ENCODE measurements at regions not wholly inside any gene's neighbourhood (a gene's known extent, or its start where the extent isn't known, plus 50 kb on each side); places are given as distances from the start of the nearest gene placed in this dataset.
"Not testable (repeated sequence)": the region's sequence is repeated elsewhere in the genome, so short reads cannot be mapped to it uniquely, and the experiment has no call there.

DNA sequence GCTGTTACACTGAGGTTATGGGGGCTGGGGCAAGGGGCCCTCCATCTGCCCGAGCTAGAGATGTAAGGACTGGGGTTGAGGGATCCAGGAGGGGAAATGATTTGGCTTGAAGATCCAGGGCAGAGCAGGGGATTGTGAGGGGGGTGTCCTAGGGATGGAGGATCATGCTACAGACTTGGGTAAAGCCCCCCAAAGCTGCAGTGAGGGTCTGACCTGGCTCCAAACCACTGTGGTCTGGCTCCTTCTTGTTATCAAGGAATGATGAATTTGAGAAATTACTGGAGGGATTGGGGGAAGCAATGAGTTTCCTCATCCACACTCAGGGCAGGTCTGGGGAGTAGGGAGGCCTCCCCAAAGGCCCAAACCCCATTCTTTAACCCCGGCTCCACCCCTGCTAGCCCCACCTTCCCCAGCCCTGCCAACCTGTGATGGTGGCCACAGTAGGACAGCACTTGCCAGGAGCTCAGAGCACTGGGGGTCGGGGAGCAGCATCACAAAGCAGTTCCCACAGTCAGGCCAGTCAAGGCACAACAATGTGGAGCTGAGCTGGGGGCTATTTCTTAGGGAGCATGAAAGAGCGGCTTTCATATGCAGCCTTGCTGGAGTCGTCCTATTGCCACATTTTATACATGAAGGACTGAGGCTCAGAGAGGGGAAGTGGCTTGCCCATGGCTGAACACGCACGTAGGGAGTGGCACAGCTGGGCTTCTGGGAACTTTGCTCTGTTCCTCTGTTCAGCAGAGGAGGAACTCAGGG is 165.5 kb downstream of the EFNB1 start:
- no peak for DNase-seq

DNA sequence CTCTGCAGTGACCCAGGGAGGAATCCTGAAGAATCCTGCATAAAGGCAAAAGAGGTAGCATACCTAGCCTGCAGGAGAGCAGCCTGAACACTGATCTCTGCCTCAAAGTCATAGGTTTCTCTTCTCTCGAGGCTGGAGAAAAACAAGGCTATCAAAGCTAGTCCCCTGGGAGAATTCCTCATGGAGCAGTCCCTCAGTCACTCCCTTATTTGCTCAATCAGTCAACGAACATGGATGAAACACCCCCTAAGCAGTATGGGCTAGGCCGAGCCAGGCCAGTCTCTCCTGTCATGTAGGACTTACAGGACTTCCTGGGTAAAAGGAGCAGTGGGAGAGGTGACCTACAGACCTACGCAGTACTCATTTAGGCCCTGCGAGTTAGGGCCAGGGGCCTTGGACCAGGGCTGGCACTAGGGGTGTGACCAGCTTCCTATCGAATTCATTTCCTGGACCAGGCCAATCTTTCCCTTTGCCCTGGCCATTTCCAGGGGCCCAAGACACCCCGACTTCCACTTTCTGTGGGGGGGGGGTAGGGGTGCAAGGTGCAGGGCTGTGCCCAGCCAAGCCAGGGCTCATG is 164.1 kb downstream of the EFNB1 start:
- DNase-seq, result no peak

DNA sequence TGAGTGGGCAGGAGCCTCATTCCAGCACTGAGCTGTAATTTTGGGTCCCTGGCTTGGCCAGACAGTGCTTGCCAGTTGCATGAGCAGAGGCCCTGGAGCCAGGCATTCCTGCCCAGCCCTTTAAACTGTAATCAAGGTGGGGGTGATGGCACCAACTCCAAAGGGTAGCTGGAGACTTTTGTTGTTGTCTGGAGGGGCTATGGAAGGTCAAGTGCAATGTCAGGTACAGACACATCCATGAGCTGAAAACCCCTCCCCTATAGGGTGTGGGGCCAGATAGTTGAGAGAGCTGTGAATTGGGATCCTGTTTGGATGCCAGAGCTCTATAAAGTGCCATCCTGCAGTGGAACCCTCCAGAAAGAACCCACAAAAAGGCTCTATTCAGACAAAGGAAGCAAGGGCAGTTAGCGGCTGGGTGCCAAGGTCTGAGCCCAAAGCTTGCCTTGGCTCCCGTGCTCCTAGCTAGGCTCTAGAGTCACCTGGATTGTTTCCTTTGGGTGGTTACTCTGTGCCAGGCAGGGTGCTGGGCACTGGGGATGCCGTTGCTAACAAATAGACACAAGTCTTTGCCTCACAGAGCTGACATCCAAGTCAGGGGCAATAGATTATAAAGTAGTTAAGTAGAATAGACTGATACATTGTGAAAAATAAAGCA is 163.0 kb downstream of the EFNB1 start:
- no peak for DNase-seq

DNA sequence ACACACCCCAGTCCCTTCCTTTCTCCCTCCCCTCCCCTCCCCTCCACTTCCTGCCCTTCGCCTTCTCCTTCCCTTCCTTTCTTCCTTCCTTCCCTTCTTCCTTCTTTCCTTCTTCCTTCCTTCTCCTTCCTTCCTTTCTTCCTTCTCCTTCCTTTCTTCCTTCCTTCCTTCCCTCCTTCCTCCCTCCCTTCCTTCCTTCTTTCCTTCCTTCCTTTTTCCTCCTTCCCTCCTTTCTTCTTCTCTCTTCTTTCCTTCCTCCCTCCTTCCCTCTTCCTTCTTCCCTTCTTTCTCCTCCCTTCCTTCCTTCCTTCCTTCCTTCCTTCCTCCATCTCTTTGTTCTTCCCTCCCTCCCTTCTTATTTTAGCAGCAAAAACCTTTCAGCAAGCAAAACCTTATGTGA is 162.1 kb downstream of the EFNB1 start:
- no peak for DNase-seq

DNA sequence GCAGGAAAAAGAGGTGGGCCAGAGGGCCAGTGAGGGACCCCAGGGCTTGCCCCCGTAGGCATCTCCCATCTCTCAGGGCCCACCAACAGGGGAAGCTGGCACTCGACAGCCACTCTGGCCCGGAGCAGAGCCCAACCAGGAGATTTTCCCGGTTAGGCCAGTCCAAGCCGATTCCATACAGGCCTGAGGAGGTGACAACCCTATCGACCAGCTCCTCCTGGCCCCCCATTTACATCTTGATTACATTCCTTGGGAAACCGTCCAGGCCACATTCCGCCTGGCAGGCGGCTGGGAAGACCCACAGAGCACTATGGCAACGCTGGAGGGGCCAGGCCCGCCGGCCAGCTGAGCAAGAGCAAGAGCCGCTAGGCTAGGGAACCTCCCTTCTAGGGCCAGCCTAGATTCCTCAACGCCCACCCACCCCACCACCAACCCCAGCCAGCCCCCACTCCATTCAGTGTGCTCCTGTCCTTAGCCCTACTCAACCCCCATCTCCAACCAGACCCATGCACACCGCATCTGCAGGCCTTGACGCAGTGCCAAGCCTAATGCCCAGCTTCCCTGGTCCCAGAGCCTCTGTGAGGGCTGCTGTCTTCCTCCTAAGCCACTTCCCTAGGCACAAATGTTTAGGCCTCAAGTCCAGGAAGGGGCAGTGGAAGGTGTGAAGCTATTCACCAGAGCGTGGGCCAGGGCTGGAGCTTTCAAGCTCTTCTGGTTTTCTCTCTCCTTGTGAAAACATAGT is 161.2 kb downstream of the EFNB1 start:
- DNase-seq, result no peak

DNA sequence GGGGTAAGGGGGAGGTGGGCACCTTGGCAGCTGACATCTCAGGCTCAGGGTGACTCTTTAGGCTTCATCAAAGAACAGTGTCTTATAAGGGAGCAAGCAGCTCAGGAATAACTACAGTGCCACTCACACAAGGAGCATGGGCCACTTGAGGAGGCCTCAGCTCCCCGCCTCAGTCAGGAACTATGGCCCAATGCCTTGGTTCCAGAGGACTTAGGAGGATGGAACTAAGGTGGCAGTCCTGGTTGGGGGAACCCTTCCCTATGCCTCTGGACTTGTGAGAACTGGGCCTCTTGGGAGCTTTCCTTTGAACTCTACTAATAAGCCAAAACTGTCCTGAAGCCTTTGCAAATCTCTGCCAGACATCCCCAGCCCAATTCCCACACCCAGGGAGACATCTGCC is 160.6 kb downstream of the EFNB1 start:
- no peak for DNase-seq

DNA sequence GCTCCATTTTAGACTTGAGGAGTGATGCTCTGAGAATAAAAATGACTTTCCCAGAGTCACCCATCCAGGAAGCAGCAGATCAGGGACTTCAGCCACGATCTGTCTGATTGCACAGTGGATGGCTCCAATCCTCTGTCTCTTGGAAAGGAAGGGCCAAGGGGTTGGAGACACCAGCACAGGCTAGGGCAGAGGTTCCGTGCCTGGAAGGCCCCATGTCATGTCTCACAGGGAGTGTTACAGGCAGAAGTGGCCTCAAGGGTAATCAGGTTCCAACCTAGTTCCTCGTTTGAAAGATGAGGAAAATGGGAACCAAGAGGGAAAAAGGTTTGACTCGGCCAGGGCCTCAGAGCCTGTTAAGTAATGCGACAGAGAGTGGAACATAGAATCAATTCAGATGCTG is 160.0 kb downstream of the EFNB1 start:
- no peak for DNase-seq

DNA sequence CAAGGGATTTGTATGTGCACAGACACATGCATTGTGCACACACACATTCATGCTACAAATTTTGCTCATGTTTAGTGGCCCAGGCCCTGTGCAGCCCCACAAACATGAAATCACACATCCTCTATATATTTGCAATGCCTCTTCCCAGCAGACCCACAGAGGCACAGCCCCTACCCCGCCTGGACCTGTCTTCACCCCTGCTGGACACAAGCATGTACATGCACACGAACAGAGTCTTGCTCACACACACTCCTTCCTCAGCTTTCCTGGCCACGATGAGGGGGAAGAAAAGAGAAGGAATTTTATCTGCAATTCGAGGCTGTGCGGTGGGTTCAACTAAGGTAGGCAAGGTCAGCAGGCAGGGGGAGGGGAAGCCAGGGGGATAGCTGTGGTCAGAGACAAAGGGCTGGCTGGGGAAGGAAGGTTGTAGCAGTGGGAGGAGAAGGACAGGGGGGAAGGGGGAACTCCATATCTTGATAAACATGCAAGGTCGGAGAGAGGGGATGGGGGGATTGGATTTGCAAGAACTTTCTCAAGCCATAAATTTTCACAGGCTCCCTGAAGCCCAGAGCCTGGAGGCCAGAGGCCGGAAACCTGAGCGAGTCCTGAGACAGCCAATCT is 156.4 kb downstream of the EFNB1 start:
- DNase-seq, result no peak

DNA sequence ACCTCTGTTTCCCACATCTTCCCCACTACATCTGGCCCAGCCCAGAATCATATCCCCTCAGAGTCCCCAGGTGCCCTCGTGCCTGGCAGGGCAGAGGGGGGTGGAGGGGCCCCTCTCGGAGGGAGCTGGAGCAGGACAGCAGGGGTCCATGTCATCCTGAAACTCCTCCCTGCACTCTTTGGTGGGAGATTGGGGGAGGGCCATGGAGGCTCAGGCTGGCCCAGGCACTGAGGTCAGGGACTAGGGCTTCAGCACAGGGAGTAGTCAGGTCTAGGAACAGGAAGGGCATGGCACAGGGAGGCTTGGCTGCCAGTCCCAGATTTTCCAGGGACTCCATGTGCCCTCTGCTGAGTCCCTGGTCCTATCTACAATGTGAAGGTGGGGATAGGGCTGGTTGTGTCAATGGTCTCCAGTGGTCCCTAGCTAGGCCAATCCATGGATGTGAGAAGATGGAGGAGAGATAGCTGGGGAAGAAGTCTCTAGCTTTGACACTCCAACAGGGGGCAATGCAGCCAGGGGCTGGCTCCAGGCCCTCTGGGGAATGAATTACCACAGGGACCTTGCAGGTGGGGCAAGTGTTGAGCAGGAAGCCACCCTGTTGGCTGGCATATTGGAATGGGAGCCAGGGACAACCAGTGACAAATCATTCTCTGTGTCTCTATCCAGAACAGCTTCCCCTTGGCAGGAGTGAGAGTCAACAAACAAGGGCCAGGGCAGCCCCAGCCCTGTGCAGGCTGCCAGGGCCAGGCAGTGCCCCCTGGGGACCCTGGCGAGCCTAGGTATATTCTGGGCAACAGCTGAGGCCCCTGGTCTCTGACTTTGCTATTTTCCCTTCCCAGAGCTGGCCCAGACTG is 154.4 kb downstream of the EFNB1 start:
- DNase-seq, result no peak

DNA sequence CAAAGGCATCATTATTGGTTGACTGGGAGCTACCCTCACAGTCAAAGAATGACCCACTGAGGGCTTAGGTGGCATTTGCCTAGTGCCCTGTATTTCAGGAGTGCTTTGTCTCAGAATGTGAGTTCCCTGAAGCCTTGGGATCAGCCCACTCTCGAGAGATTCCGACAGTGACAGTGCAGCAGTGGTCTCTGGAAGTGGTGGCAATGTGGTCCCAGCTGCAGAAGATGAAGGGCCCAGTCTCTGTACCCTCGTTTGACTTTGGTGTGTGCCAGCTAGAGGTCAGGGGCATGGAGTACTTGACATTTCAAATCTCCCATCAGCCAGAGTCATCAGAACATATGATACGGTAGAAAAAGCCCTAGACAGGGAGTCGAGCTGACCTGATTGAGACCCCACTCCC is 153.7 kb downstream of the EFNB1 start:
- DNase-seq, result no peak

DNA sequence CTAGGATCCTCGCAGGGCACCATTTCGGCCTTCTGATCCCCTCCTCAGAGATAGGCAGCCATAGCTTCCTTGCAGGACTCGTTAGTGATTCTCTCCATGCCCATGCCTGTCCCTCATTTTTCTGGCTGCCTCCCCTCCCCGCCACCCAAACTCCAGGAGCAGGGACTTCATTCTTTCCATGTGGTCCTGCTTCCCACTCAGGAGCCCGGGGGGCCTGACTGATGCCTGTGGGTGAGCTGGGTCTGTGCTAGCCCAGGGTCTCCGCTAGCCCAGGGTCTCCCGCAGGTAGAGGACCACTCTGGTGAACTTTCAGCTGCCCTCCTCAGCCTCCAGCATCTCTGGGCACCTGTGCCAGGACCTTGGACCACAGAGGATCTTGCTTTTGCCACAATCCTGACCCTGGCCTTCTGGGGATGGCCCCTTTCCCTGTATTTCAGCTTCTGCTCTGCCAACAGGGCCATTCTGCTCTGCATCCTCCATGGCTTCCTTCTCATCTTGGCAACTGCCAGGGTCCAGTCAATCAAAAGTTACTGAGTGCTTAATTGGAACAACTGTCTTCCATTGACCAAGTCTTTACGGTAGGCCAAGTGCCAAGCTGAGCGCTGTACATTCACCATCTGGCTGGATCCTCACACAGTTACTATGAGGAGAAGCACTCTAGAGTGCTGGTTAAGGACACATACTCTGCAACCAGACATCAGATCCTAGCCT is 152.2 kb downstream of the EFNB1 start:
- no peak for DNase-seq

DNA sequence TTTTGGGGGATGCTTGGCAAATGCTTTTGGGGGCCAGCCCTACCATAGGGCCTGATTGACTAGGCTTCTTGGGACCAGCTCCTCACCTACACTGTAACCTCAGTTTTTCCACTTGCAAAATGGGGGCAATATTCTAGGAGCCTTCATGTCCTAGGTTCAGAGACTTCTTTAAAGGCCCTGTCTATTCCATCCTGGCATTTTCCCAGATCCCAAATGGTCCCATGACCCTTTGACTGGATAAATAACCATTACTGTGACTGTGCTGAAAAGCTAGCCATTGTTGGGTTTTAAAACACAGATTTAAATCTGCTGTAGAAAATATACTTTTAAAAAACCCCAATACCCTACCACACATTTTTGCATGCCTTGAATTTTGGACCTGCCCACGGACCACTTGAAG is 149.8 kb downstream of the EFNB1 start:
- DNase-seq, result no peak

DNA sequence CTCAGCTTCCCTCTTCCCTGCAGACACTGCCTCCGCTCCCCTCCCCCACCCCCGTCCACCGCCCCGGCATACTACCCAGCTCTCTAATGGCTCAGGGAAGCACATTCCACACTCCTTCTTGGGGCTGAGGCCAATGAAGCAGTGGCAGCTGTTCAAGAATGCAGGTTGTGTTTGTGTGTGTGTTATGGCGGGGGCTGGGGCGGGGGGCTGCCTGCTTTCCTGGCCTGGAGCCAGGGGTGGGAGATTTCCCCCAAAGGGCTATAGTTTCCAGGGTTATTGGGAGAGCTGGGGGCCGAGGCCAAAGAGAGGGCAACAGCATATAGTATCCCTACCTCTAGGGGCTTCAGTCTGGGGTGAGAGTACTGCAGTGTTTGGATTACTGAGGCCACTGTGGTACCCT is 149.4 kb downstream of the EFNB1 start:
- no peak for DNase-seq

DNA sequence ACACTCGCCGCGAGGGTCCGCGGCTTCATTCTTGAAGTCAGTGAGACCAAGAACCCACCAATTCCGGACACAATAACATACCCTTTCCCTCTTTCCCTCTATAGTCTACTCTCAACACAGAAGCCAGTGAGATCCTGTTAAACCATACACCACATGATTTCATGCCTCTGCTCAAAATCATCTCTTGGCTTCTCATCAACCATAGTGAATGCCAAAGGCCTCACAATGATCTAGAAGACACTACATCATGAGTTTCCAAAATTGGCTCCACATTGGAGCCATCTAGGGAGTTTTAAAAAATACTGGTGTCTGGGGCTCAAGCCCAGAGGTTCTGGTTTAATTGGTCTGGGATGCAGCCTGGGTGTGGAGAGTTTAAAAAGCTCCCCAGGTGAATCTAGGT is 124.5 kb downstream of the EFNB1 start:
- DNase-seq, result no peak

DNA sequence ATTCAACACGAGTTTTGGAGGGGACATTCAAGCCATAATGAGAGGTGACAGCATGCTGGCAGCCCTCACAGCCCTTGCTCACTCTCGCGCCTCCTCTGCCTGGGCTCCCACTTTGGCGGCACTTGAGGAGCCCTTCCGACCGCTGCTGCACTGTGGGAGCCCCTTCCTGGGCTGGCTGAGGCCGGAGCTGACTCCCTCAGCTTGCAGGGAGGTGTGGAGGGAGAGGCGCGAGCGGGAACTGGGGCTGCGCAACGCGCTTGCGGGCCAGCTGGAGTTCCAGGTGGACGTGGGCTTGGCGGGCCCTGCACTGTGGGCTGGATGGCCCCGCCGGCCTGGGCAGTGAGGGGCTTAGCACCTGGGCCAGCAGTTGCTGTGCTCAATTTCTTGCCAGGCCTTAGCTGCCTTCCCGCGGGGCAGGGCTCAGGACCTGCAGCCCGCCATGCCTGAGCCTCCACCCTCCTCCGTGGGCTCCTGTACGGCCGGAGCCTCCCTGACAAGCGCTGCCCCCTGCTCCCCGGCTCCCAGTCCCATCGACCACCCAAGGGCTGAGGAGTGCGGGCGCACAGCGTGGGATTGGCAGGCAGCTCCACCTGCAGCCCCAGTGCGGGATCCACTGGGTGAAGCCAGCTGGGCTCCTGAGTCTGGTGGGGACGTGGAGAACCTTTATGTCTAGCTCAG is 123.3 kb downstream of the EFNB1 start:
- not testable (repeated sequence) for DNase-seq

DNA sequence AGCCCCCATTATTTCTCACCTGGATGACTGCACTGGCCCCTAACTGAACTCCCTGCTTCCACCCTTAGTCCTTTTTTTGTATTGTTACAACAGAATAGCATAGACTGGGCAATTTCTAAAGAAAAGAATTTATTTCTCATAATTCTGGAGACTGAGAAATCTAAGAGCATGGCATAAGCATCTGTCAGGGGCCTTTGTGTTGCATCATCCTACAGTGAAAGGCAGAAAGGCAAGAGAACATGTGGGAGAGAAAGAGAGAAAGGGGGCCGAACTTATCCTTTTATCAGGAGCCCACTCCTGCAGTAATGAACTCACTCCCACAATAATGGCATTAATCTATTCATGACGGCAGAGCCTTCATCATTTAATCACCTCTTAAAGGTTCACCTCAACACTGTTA is 122.1 kb downstream of the EFNB1 start:
- no peak for DNase-seq

DNA sequence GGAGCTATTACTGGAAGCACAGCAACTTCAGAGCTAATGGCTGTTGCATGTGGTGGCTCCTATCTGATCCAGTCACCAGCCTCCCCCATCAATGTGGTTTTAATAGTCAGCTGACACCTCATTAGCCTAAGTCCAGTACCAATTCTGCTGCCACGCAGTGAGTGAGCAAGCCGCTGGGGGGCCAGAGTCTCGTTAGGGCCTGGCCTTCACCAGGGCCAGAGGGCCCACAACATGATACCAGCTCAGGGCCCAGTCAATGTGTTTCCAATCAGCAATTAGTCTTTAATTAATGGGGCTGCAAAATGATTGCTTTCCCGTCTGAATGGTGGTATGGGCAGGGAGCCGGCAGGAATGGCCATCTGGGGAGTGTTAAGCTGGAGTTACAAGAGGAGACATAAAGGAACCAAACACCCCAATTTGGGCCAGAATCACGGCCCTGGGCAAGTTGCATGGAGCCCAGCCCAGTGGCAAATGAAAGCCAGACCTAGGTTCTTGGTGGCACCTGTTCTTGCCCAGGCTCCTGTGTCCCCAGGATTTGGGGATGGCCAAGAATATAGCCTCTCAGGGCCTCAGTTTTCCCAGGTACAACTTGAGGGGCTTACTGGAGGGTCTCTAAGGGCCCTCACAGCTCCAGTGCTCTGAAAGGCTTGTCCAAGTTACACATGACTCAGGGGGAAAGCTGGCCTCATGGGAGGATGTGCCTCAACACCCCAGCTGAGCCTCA is 119.2 kb downstream of the EFNB1 start:
- DNase-seq, result no peak

DNA sequence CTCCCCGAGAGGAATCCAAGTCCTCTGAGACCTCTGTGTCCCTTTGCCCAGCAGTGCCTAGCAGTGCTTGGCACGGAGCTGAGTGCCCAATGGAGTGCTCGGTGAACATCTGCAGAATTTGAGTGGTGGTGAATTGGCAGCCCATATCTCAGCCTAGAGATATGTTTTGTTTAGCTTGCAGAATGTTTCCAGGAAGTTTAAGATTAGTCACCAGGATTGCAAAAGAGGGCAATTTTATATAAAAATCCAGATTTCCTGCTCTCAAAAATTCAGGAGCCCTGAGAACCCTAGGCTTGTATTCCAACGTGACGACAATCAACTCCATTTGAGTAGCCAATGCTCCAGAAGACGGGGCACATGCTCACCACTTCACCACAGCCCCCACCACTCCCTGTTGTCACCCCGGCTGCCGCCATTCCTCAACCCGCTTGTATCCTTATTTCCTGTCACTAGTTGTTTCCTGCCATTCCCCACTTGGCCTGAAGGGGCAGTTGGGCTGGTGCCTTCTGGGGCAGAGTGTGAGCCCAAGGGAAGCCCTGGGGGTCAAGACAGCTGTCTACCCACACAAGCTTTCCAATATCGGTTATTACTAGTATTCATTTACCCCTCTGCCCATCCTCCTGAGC is 116.9 kb downstream of the EFNB1 start:
- DNase-seq, result no peak

DNA sequence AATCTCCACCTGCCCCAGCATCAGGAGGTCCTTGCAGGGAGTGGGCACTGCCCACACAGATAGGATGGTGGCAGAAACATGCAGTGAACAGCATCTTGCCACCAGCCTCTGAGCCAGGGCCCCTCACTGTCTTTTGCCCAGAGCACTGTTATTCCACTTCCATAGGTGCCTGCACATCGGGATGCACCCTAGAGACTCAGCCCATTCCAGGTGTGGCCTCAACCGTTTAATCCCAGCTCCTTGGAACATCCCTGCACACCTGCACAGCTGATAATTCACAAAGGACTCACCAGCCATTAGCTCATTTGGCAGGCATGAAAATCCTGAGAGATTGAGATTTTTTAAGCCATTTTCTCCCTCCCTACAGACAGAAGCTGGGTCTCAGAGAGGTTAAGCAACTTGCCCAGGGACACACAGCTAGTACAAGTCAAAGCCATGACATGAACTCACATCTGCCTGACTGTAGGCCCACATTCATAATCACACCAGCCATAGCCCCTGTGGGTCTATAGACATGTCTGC is 116.3 kb downstream of the EFNB1 start:
- no peak for DNase-seq

DNA sequence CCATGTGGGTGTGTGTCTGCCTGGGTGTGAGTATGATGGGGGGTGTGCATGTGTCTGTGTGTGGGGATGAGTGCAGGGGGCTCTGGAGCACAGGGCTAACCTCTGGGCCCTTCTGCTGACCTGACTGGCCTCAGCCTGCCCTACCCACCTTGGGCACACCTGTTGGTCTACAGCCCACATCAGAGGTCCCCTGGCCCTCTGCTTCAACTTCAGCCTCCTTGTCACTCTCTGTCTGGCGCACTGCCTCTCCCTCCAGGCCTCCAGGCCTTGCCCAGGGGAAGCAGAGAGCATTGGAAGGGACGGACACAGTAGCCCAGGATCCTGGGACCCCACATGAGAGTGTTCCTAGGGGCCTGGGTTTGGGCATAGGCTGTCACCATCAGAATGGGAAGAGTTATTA is 115.4 kb downstream of the EFNB1 start:
- DNase-seq, result no peak

Data from DMS79 (cell line).